GM12892 (cell line): ENCODE measurements at regions not wholly inside any gene's neighbourhood (a gene's known extent, or its start where the extent isn't known, plus 50 kb on each side); places are given as distances from the start of the nearest gene placed in this dataset.

Source experiments
- POLR2A ChIP-seq: IDR thresholded peaks from 2 replicates; pipeline ENCODE4 v1.6.1; 2011; ENCODE audit warnings: low read depth, low read length, control low read depth
- POLR2AphosphoS5 ChIP-seq: IDR thresholded peaks from 2 replicates; pipeline ENCODE4 v1.6.1; 2011; ENCODE audit warnings: low read depth, low read length, control low read depth

DNA sequence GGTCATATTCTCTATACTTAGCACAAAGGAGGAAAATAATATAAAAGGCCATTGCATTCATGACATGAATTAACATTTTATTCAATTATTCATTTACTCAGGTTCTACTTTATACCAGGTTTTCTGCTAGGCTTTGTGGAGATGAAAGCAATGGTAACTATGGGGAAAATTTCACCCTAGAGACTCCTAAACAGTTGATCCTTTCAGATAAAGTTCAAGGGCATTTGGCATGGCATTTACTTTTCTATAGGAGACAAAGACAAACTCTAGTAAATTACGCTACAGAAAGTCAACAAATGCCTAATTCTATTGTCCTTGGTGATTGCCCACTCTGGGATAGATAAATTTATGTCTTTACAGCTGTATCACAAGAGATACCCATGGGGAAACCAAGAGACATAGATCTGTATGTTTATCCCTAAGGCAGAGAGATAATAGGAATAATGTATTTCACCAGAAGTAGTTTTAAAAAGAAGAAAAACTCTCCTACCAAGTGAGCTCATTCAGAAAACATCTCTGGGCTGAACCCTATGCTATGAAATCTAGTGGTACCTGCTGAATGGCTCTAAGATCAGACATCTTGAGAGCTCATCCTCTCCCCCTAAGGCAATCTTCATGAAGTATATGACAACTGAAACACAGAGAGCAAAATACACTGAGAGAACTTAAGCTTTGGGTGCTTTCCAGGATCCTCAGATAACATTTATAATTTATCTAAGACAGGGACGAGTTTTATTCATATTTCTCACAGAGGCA, 316.7 kb downstream of the ANTXR2 start:
- no peak for TF ChIP-seq POLR2A
- TF ChIP-seq POLR2AphosphoS5: no peak
